AG09319 (cell line): ENCODE measurements at regions not wholly inside any gene's neighbourhood (a gene's known extent, or its start where the extent isn't known, plus 50 kb on each side); places are given as distances from the start of the nearest gene placed in this dataset.
A peak's percentile ranks its signal among the peaks of the same experiment; 100 is the strongest.

ENCODE experiments used
- DNase-seq: peaks from one replicate; pipeline ENCODE4 v3.0.0-alpha.2; 2010; ENCODE audit warnings: low read depth; ENCODE audit errors: extremely low read depth
- CTCF ChIP-seq: IDR thresholded peaks from 2 replicates; pipeline ENCODE4 v1.5.1; 2011; ENCODE audit warnings: low read depth, mild to moderate bottlenecking, inconsistent platforms, low read length, moderate library complexity

GRCh38 chr13:108102771-108103170, 112.6 kb downstream of the LIG4 start:
- TF ChIP-seq CTCF, result no peak
- DNase-seq, result no peak

GRCh38 chr13:108096301-108096915, 118.9 kb downstream of the LIG4 start:
- no peak for TF ChIP-seq CTCF
- no peak for DNase-seq

GRCh38 chr13:108095036-108095435, 120.3 kb downstream of the LIG4 start:
- DNase-seq, result no peak
- TF ChIP-seq CTCF, result no peak

DNA sequence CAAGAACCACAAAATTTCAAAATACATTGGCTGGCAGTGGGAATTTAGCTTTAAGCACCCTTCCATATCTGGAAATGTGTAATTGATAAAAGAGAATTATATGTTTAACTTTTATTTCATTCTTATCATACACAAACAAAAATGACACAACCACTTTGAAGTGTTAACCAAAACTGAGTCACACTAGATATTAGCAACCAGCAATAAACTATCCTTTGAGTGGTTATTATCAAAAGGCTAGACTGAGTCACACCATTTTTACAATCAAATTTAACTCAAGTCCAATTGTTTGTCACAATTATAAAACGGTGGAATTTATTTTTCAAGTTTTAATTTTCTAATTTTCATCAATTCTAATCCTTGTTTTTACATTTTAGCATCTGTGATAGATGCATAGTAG, 121.7 kb downstream of the LIG4 start:
- TF ChIP-seq CTCF, result no peak
- DNase-seq, result no peak

DNA sequence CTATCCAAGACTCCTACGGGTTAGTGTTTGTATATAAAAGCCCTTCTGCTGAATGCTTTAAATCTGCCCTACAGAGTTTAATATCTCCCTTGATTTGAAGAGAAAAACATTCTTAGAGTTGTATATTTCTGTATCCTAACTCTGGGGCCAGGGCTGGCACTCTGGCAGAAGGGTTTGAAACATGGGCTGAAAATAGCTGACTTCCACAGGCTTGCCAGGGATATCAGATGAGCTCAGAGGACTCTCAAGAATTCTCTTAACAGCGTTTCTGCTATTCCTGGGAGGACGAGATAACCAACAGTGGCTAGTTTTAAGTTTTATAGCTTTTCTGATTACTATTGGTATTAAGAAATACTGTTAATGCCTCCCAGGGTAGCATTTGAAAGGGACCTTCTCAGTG, 127.5 kb downstream of the LIG4 start:
- DNase-seq, result no peak
- no peak for TF ChIP-seq CTCF

GRCh38 chr13:108086678-108087077, 128.7 kb downstream of the LIG4 start:
- DNase-seq, result no peak
- peak; percentile 2 for TF ChIP-seq CTCF

DNA sequence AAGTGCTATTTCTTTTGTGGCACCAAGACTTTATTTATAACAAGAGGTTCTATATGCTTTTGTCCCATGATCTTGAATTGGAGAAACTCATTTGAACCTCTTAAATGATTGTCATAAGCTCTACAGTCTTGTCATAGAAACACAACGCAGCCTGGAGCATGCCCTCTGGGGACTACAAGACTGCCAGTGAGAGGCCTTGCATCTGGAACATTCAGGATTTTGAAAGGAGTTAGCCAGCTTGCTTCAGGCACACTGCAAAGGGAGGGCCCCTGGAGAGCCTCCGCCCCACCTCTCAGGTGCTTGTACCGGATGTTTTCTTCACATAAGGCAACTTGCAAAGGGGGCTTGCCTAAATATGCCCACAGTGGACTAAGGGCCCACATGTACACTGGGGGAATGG, 130.5 kb downstream of the LIG4 start:
- no peak for TF ChIP-seq CTCF
- no peak for DNase-seq
